GM12873 (cell line): ENCODE measurements at regions not wholly inside any gene's neighbourhood (a gene's known extent, or its start where the extent isn't known, plus 50 kb on each side); places are given as distances from the start of the nearest gene placed in this dataset.

Source experiments
- CTCF ChIP-seq: IDR thresholded peaks from 2 replicates; pipeline ENCODE4 v1.5.1; 2012; ENCODE audit warnings: low read depth, mild to moderate bottlenecking, moderate library complexity, low read length, control low read depth; ENCODE audit not compliant: insufficient read depth; ENCODE audit errors: missing control alignments

GRCh38 chr13:50249144-50249521 lies 233.9 kb downstream of the KCNRG start:
- TF ChIP-seq CTCF = no peak

- no peak for TF ChIP-seq CTCF
These were observed 235.2 kb downstream of the KCNRG start for GRCh38 chr13:50250401-50250800.

GRCh38 chr13:50255639-50256038 lies 240.4 kb downstream of the KCNRG start:
- TF ChIP-seq CTCF = no peak

- no peak for TF ChIP-seq CTCF
These were observed 242.4 kb downstream of the KCNRG start for GRCh38 chr13:50257646-50258045.

GRCh38 chr13:50261130-50261901 lies 246.1 kb downstream of the KCNRG start:
- TF ChIP-seq CTCF = no peak

GRCh38 chr13:50267066-50267465 lies 251.8 kb downstream of the KCNRG start:
- no peak for TF ChIP-seq CTCF

GRCh38 chr13:50267917-50268316 lies 252.7 kb downstream of the KCNRG start:
- TF ChIP-seq CTCF = no peak
